Astrocyte (in vitro differentiated cells and primary cell): ENCODE measurements at regions not wholly inside any gene's neighbourhood (a gene's known extent, or its start where the extent isn't known, plus 50 kb on each side); places are given as distances from the start of the nearest gene placed in this dataset.
"Not testable (repeated sequence)": the region's sequence is repeated elsewhere in the genome, so short reads cannot be mapped to it uniquely, and the experiment has no call there.

Experiments used
- CTCF ChIP-seq: IDR thresholded peaks from 2 replicates; pipeline ENCODE4 v1.5.1; 2011; ENCODE audit warnings: low read depth, mild to moderate bottlenecking, inconsistent platforms, low read length, moderate library complexity; ENCODE audit not compliant: insufficient read depth
- EZH2 ChIP-seq: IDR thresholded peaks from 2 replicates; pipeline ENCODE4 v1.6.1; 2012; ENCODE audit warnings: mild to moderate bottlenecking, low read length, inconsistent platforms; ENCODE audit not compliant: insufficient read depth

- not testable (repeated sequence) for TF ChIP-seq CTCF, EZH2
Measured at GRCh38 chrY:12446486-12447265, 254.4 kb upstream of the USP9Y start.
